T-cell (primary cell): ENCODE measurements at regions not wholly inside any gene's neighbourhood (a gene's known extent, or its start where the extent isn't known, plus 50 kb on each side); places are given as distances from the start of the nearest gene placed in this dataset.

ENCODE experiments used
- ATAC-seq, 4 experiments: fragments of 200-7000 bp in 3 of 4; fragments of 150-1000 bp in 1 of 4; cut with Tn5 transposase; replicated peaks in 1 of 4; 1 replicate in 3 of 4; 2 replicates in 1 of 4; pipeline ENCODE4 v1.10.0; 2021; ENCODE audit warnings: moderate library complexity in 3 of 4, mild to moderate bottlenecking in 2 of 4, moderate number of reproducible peaks in 1 of 4
- CTCF ChIA-PET, 2 donors: fragments of 300-600 bp; sonication (Branson Sonifier 250); formaldehyde crosslinking; loops; one replicate each; lab custom pipeline; 2022; ENCODE audit warnings: antibody characterized with exemption in 2 of 2; lab: Charles Lee
- POLR2A ChIA-PET, 2 donors: fragments of 300-600 bp; sonication (Branson Sonifier 250); formaldehyde crosslinking; loops; one replicate each; lab custom pipeline; 2022; ENCODE audit warnings: antibody characterized with exemption in 2 of 2; lab: Charles Lee
- DNase-seq, 35 experiments: peaks; one replicate each; pipeline versions ENCODE4 v3.0.0 to v3.0.0-alpha.2; 2013 to 2023
- H3K27ac ChIP-seq: one replicate; pipeline ENCODE4 v1.5.1; 2013; ENCODE audit warnings: low read length
- H3K27me3 ChIP-seq, 2 experiments: replicated peaks in 1 of 2; 1 replicate in 1 of 2; 2 replicates in 1 of 2; pipeline versions ENCODE4 v1.6.1 to v1.7.0; 2013; ENCODE audit warnings: low read length in 1 of 2, mixed read lengths in 1 of 2; ENCODE audit not compliant: control insufficient read depth in 2 of 2, insufficient read depth in 2 of 2; ENCODE audit errors: extremely low read depth in 1 of 2
- H3K36me3 ChIP-seq, 2 donors: 1 replicate in 1 of 2; 2 replicates in 1 of 2; pipeline versions ENCODE4 v1.6.1 to v1.7.0; 2013; ENCODE audit warnings: low read length in 1 of 2; ENCODE audit not compliant: control insufficient read depth in 2 of 2, insufficient read depth in 1 of 2; ENCODE audit errors: extremely low read depth in 1 of 2
- H3K4me1 ChIP-seq, 2 experiments: 1 replicate in 1 of 2; 2 replicates in 1 of 2; pipeline versions ENCODE4 v1.6.1 to v1.7.0; 2013; ENCODE audit warnings: low read length in 2 of 2, mixed read lengths in 1 of 2; ENCODE audit not compliant: insufficient read depth in 2 of 2, control insufficient read depth in 1 of 2; ENCODE audit errors: extremely low read depth in 1 of 2
- H3K4me3 ChIP-seq, 2 donors: 1 replicate in 1 of 2; 2 replicates in 1 of 2; pipeline versions ENCODE4 v1.5.1 to v1.7.0; 2013; ENCODE audit warnings: mild to moderate bottlenecking in 2 of 2, low read length in 1 of 2, moderate library complexity in 1 of 2; ENCODE audit not compliant: control insufficient read depth in 1 of 2; ENCODE audit errors: extremely low read depth in 1 of 2
- H3K9me3 ChIP-seq: 2 replicates; pipeline ENCODE4 v1.7.0; 2013
- H3K27ac Mint-ChIP-seq, 2 donors: one replicate each; pipeline ENCODE4 v1.8.0; 2020 to 2021; ENCODE audit warnings: mild to moderate bottlenecking in 2 of 2, mixed read lengths in 2 of 2
- H3K27me3 Mint-ChIP-seq, 2 donors: one replicate each; pipeline ENCODE4 v1.8.0; 2021 to 2022; ENCODE audit warnings: mixed read lengths in 2 of 2
- H3K36me3 Mint-ChIP-seq: one replicate; pipeline ENCODE4 v1.8.0; 2021; ENCODE audit warnings: mixed read lengths
- H3K4me1 Mint-ChIP-seq, 3 donors: one replicate each; pipeline ENCODE4 v1.8.0; 2020 to 2022; ENCODE audit warnings: mixed read lengths in 3 of 3, mild to moderate bottlenecking in 1 of 3
- H3K4me3 Mint-ChIP-seq, 3 donors: one replicate each; pipeline ENCODE4 v1.8.0; 2020 to 2022; ENCODE audit warnings: mild to moderate bottlenecking in 3 of 3, mixed read lengths in 3 of 3, moderate library complexity in 3 of 3
- H3K9me3 Mint-ChIP-seq, 3 donors: one replicate each; pipeline ENCODE4 v1.8.0; 2020 to 2022; ENCODE audit warnings: mixed read lengths in 3 of 3
- WGBS: methylation state at CpG from one replicate; pipeline ENCODE4 v1.1.5; 2013; ENCODE audit warnings: missing lambda C conversion rate; ENCODE audit not compliant: insufficient coverage; 5-methylcytosine and 5-hydroxymethylcytosine counted together

GRCh38 chr3:72335458-72336095, 512.7 kb downstream of the SHQ1 start:
- H3K27ac ChIP-seq = no peak overlapping the region
- H3K27me3 ChIP-seq = no peaks in the 10 kb centered on the region
- DNase-seq (no peak), ATAC-seq (no peak)
- Mint-ChIP-seq H3K9me3 (no peaks in the 10 kb centered on the region), H3K4me3 (no peak overlapping the region), H3K4me1 (peaks cover 0 to 1% (median 0%) of the 10 kb centered on the region in 3 donors), H3K27me3 (peaks cover 0 to 2% of the 10 kb centered on the region in 2 donors), H3K36me3 (no peaks in the 10 kb centered on the region), H3K27ac (no peak overlapping the region)
- CTCF ChIA-PET = interaction anchor here in 1 of 2 donors (1.1 kb wide), 1 partner anchor 10 kb away, joined by 3 read pairs; no protein-coding TSS in a partner anchor
- H3K36me3 ChIP-seq = no peaks in the 10 kb centered on the region
- peaks cover 0 to 7% of the 10 kb centered on the region in 2 experiments for H3K4me1 ChIP-seq
- 94% methylated on average over 3 of the region's 10 CpGs for WGBS
- H3K9me3 ChIP-seq = no peaks in the 10 kb centered on the region
- POLR2A ChIA-PET = no interaction called here
- no peak overlapping the region for H3K4me3 ChIP-seq

- no peaks in the 10 kb centered on the region for H3K36me3 Mint-ChIP-seq
- H3K9me3 Mint-ChIP-seq = no peaks in the 10 kb centered on the region
- Histone ChIP-seq H3K4me3 (no peak overlapping the region), H3K9me3 (no peaks in the 10 kb centered on the region), H3K4me1 (peaks cover 0 to 7% of the 10 kb centered on the region in 2 experiments), H3K27me3 (no peaks in the 10 kb centered on the region), H3K36me3 (no peaks in the 10 kb centered on the region), H3K27ac (no peak overlapping the region)
- peaks cover 0 to 1% (median 0%) of the 10 kb centered on the region in 3 donors for H3K4me1 Mint-ChIP-seq
- CTCF ChIA-PET = interaction anchor here (0.5 to 1.1 kb wide), 2 partner anchors 10 to 722 kb away, joined by 3 to 5 read pairs; no protein-coding TSS in a partner anchor
- peaks cover 0 to 2% of the 10 kb centered on the region in 2 donors for H3K27me3 Mint-ChIP-seq
- no peak overlapping the region for H3K4me3 Mint-ChIP-seq
- POLR2A ChIA-PET = no interaction called here
- no peak for ATAC-seq
- WGBS = 92% methylated on average over 12 of the region's 14 CpGs
- no peak overlapping the region for H3K27ac Mint-ChIP-seq
- DNase-seq = no peak
Observed at GRCh38 chr3:72334681-72335457, 513.4 kb downstream of the SHQ1 start.

GRCh38 chr3:72332689-72333088, 515.6 kb downstream of the SHQ1 start:
- H3K36me3 Mint-ChIP-seq = no peaks in the 10 kb centered on the region
- H3K27ac Mint-ChIP-seq = no peak overlapping the region
- ChIA-PET POLR2A (no interaction called here), CTCF (no interaction called here)
- no peak overlapping the region for H3K4me3 Mint-ChIP-seq
- H3K4me1 Mint-ChIP-seq = peaks cover 0 to 1% (median 0%) of the 10 kb centered on the region in 3 donors
- Histone ChIP-seq H3K36me3 (no peaks in the 10 kb centered on the region), H3K27ac (no peak overlapping the region), H3K27me3 (peaks cover 0 to 6% of the 10 kb centered on the region in 2 experiments), H3K4me1 (peaks cover 0 to 12% of the 10 kb centered on the region in 2 experiments), H3K9me3 (no peaks in the 10 kb centered on the region), H3K4me3 (no peak overlapping the region)
- H3K9me3 Mint-ChIP-seq = no peaks in the 10 kb centered on the region
- H3K27me3 Mint-ChIP-seq = peaks cover 0 to 4% of the 10 kb centered on the region in 2 donors
- no CpG with 5 or more reads among the region's 4 CpGs for WGBS
- DNase-seq = no peak
- no peak for ATAC-seq

GRCh38 chr3:72332036-72332435, 516.2 kb downstream of the SHQ1 start:
- Histone ChIP-seq H3K27me3 (peaks cover 0 to 6% of the 10 kb centered on the region in 2 experiments), H3K36me3 (no peaks in the 10 kb centered on the region), H3K9me3 (no peaks in the 10 kb centered on the region), H3K27ac (no peak overlapping the region), H3K4me1 (peaks cover 0 to 8% of the 10 kb centered on the region in 2 experiments), H3K4me3 (no peak overlapping the region)
- H3K27me3 Mint-ChIP-seq = peaks cover 0 to 4% of the 10 kb centered on the region in 2 donors
- WGBS = 70% methylated on average over 2 of the region's 5 CpGs
- ATAC-seq (no peak), DNase-seq (no peak)
- peaks cover 0 to 5% (median 0%) of the 10 kb centered on the region in 3 donors for H3K9me3 Mint-ChIP-seq
- no peak overlapping the region for H3K4me3 Mint-ChIP-seq
- H3K27ac Mint-ChIP-seq = no peak overlapping the region
- CTCF ChIA-PET = no interaction called here
- POLR2A ChIA-PET = no interaction called here
- H3K36me3 Mint-ChIP-seq = no peaks in the 10 kb centered on the region
- peaks cover 0 to 1% (median 0%) of the 10 kb centered on the region in 3 donors for H3K4me1 Mint-ChIP-seq

- no peaks in the 10 kb centered on the region for H3K4me1 Mint-ChIP-seq
- peaks cover 0 to 6% of the 10 kb centered on the region in 2 experiments for H3K27me3 ChIP-seq
- H3K36me3 ChIP-seq = no peaks in the 10 kb centered on the region
- H3K4me3 ChIP-seq = no peak overlapping the region
- WGBS = 53% methylated on average over 4 of the region's 6 CpGs
- ChIA-PET CTCF (interaction anchor here in 1 of 2 donors (0.9 kb wide), 1 partner anchor 11 kb away, joined by 3 read pairs; no protein-coding TSS in a partner anchor), POLR2A (interaction anchor here in 1 of 2 donors (0.6 kb wide), 1 partner anchor 461 kb away, joined by 3 read pairs; no protein-coding TSS in a partner anchor)
- H3K4me3 Mint-ChIP-seq = no peak overlapping the region
- H3K27ac ChIP-seq = no peak overlapping the region
- H3K9me3 Mint-ChIP-seq = peaks cover 0 to 6% (median 0%) of the 10 kb centered on the region in 3 donors
- peaks cover 0 to 5% of the 10 kb centered on the region in 2 experiments for H3K4me1 ChIP-seq
- no peak for DNase-seq
- H3K36me3 Mint-ChIP-seq = no peaks in the 10 kb centered on the region
- peaks cover 0 to 4% of the 10 kb centered on the region in 2 donors for H3K27me3 Mint-ChIP-seq
- H3K9me3 ChIP-seq = no peaks in the 10 kb centered on the region
- ATAC-seq = no peak
- no peak overlapping the region for H3K27ac Mint-ChIP-seq
Observed at GRCh38 chr3:72331076-72331475, 517.2 kb downstream of the SHQ1 start.

- H3K4me1 ChIP-seq = peaks cover 0 to 5% of the 10 kb centered on the region in 2 experiments
- Mint-ChIP-seq H3K4me3 (no peak overlapping the region), H3K9me3 (peaks cover 0 to 6% (median 0%) of the 10 kb centered on the region in 3 donors), H3K27ac (no peak overlapping the region), H3K27me3 (peaks cover 0 to 4% of the 10 kb centered on the region in 2 donors), H3K36me3 (no peaks in the 10 kb centered on the region), H3K4me1 (no peaks in the 10 kb centered on the region)
- POLR2A ChIA-PET = interaction anchor here in 1 of 2 donors (0.5 to 0.7 kb wide), 2 partner anchors 252 to 454 kb away, joined by 3 read pairs; no protein-coding TSS in a partner anchor
- H3K4me3 ChIP-seq = no peak overlapping the region
- no peaks in the 10 kb centered on the region for H3K36me3 ChIP-seq
- no peak for ATAC-seq
- H3K9me3 ChIP-seq = no peaks in the 10 kb centered on the region
- CTCF ChIA-PET = no interaction called here
- peaks cover 0 to 6% of the 10 kb centered on the region in 2 experiments for H3K27me3 ChIP-seq
- 48% methylated on average over 6 of the region's 10 CpGs for WGBS
- DNase-seq = no peak
- no peak overlapping the region for H3K27ac ChIP-seq
Observed at GRCh38 chr3:72329354-72329753, 518.9 kb downstream of the SHQ1 start.
